ENCODE measurements at regions not wholly inside any gene's neighbourhood (a gene's known extent, or its start where the extent isn't known, plus 50 kb on each side); places are given as distances from the start of the nearest gene placed in this dataset.
A peak's percentile ranks its signal among the peaks of the same experiment; 100 is the strongest.

DNA sequence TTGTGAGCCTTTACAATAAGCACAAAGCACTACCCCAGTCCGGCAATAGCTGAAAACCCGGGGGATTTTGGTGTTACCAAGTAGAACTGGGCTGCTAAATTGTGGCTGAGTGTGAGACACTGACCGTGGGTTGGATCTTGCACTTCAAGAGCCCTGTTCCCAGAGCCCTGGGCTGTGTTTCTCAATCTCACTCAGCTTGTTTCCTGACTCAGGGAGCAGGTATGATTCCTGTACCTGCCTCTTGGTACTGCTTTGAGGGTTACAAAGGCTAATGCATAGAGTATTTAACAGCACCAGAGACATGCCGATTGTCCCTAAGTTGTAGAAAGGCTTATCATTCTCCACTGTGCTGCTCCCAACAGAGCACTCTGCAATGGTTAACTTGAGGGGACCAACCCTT is 134.6 kb downstream of the TEX36 start:
- no peak overlapping the region for H3K27ac Mint-ChIP-seq
- H3K27me3 Mint-ChIP-seq (ENCODE audit: low read depth) = peaks cover 54% of the 10 kb centered on the region
- H3K4me3 Mint-ChIP-seq = no peak overlapping the region
- H3K4me1 Mint-ChIP-seq = no peaks in the 10 kb centered on the region
- peaks cover 8% of the 10 kb centered on the region for H3K9me3 Mint-ChIP-seq
- H3K36me3 Mint-ChIP-seq (ENCODE audit: low read depth) = no peaks in the 10 kb centered on the region
- TF ChIP-seq, protein P1, sequence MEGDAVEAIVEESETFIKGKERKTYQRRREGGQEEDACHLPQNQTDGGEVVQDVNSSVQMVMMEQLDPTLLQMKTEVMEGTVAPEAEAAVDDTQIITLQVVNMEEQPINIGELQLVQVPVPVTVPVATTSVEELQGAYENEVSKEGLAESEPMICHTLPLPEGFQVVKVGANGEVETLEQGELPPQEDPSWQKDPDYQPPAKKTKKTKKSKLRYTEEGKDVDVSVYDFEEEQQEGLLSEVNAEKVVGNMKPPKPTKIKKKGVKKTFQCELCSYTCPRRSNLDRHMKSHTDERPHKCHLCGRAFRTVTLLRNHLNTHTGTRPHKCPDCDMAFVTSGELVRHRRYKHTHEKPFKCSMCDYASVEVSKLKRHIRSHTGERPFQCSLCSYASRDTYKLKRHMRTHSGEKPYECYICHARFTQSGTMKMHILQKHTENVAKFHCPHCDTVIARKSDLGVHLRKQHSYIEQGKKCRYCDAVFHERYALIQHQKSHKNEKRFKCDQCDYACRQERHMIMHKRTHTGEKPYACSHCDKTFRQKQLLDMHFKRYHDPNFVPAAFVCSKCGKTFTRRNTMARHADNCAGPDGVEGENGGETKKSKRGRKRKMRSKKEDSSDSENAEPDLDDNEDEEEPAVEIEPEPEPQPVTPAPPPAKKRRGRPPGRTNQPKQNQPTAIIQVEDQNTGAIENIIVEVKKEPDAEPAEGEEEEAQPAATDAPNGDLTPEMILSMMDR (IDR thresholded peaks at IDR 0.05; ENCODE audit: unreplicated experiment in 3 of 3) = no peak

DNA sequence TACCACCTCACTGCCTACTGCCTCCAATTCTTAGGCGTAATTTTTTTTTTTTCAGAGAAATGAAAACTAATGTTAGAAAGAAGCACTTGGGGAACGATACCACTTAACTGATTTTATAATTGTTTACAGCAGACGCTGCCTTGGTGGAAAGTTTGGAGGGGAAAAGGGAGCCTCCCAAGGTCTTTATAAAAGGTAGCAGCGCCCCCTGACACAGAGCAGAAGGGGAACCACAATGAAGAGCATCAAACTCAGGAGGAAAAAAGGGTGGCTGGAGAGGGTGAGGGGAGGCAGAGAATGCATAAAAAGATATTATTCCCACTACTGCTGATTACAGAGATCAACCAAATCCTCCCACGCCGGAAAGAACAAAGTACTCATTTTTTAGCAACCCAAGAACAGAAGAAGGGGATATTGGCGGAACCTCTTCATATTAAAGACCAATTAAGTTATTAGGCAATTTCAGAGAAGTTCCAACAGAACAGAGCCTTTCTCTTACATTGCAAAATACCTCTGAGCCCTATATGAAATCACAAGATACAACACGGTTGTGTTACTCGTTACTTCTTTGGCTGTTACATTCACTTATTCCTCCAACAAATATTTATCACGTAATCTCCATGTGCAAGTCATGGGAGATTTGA is 135.8 kb downstream of the TEX36 start:
- no peak overlapping the region for H3K4me3 Mint-ChIP-seq
- no peaks in the 10 kb centered on the region for H3K4me1 Mint-ChIP-seq
- H3K36me3 Mint-ChIP-seq (ENCODE audit: low read depth) = no peaks in the 10 kb centered on the region
- H3K27me3 Mint-ChIP-seq (ENCODE audit: low read depth) = peaks cover 64% of the 10 kb centered on the region
- TF ChIP-seq, protein P1 (IDR thresholded peaks at IDR 0.05; ENCODE audit: unreplicated experiment in 3 of 3) = no peak
- H3K9me3 Mint-ChIP-seq = peaks cover 4% of the 10 kb centered on the region
- no peak overlapping the region for H3K27ac Mint-ChIP-seq

DNA sequence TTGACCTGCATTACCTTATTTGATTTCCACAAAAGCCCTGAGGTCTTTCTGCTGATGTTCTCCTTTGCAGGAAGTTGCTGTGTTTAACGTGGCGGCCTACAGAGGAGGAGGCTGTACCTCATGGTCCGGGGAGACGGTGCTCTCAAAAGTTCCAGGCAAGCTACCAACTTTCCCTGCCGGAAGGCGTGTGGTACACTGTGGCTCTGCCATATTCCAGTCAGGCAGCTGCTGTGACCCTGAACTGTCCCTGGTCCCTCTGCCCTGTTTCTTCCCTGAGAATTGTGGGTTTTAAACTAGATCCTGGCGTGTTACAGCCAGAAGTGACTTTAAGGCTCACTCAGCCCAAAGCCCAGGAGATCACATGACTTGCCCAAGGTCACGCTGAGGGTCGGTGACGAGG is 139.2 kb downstream of the TEX36 start:
- TF ChIP-seq, protein P1 (IDR thresholded peaks at IDR 0.05; ENCODE audit: unreplicated experiment in 3 of 3) = no peak
- no peaks in the 10 kb centered on the region for H3K9me3 Mint-ChIP-seq

DNA sequence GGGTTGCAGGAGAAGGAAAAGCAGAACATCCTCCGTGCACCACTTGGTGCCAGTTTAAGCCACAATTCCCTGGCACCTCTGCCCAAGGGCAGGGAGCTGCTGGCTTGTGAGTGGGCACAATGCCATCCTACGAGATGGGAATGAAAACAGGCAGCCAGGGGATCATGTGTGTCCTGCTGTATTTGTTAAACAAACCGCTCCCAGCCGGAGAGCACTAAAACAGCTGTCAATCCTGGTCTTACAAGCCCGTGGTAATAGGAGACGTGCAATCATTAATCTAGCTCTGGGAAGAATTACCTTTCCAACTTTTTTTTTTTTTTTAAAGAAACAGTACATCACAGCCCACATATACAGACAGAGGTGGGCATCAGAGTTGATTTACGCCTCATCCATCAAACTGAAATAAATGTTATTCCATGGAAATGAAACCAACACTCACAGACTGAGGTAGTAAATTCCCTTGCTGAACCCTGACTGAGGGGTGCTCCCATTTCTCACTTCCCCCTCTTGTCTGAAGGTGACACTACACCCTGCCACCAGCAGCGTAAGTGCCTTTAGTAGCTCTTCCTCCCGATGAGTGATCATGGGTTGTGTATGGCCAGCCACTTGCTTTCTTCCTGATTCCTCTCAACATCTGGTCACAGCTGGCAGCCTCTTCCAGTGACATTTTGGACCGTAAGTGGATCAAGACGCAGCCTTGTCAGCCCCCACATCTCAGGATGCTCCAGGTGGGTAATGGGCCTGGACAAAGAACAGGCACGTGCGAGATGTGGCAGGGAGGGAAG is 143.8 kb downstream of the TEX36 start:
- peaks cover 35% of the 10 kb centered on the region for H3K27me3 Mint-ChIP-seq (ENCODE audit: low read depth)
- H3K4me1 Mint-ChIP-seq = peaks cover 18% of the 10 kb centered on the region
- no peak overlapping the region for H3K4me3 Mint-ChIP-seq
- H3K27ac Mint-ChIP-seq = peak overlapping the region in 1 of 3 experiments; percentile 21
- TF ChIP-seq, protein P1 (IDR thresholded peaks at IDR 0.05; ENCODE audit: unreplicated experiment in 3 of 3) = no peak
- H3K9me3 Mint-ChIP-seq = no peaks in the 10 kb centered on the region
- H3K36me3 Mint-ChIP-seq (ENCODE audit: low read depth) = no peaks in the 10 kb centered on the region

More for the DNA sequence above, 139.2 kb downstream of the TEX36 start:
- Mint-ChIP-seq H3K27me3 (ENCODE audit: low read depth) (peaks cover 65% of the 10 kb centered on the region), H3K4me3 (no peak overlapping the region), H3K36me3 (ENCODE audit: low read depth) (no peaks in the 10 kb centered on the region), H3K4me1 (peaks cover 9% of the 10 kb centered on the region), H3K27ac (no peak overlapping the region)

DNA sequence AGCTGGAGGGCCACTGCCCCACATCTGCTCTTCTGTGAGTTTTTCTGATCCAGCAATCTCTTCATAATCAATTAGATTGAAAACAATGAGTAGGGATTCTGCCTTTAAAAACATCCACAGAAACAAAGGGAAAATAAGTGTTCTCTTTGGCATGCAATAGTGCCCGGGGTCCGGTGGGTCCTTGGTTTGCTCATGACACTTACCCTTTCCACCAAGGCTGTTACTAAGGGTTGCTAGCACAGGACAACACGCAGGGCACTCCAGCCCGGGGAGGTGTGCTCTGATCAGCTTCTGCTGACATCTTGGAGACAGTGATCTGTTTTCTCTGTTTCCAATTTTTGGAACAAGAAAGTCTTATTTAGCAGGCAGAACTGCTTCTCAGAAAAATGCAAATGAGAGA is 146.7 kb downstream of the TEX36 start:
- peaks cover 29% of the 10 kb centered on the region for H3K4me1 Mint-ChIP-seq
- no peaks in the 10 kb centered on the region for H3K36me3 Mint-ChIP-seq (ENCODE audit: low read depth)
- H3K4me3 Mint-ChIP-seq = no peak overlapping the region
- no peaks in the 10 kb centered on the region for H3K9me3 Mint-ChIP-seq
- H3K27me3 Mint-ChIP-seq (ENCODE audit: low read depth) = peaks cover 33% of the 10 kb centered on the region
- H3K27ac Mint-ChIP-seq = no peak overlapping the region
- TF ChIP-seq, protein P1 (IDR thresholded peaks at IDR 0.05; ENCODE audit: unreplicated experiment in 3 of 3) = no peak

Measured in nephron (organoid).